ENCODE measurements at regions not wholly inside any gene's neighbourhood (a gene's known extent, or its start where the extent isn't known, plus 50 kb on each side); places are given as distances from the start of the nearest gene placed in this dataset.

DNA sequence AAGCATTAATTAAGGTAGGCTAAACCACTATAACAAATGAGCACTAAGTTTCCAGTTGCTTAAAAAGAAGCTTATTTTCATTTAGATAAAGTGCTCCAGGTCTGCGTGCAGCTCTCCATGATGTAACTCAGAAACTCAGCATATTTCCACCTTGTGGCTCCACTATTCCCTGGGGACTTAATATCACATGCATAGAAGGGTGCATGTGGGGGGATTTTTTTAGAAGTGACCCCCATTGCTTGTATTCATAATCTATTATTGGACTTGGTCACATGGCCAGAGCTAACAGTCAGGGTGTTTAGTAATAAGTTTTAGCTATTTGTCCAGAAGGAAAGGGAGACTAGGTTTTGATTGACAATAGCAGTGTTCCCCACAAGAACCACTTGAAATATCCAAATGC lies 86.8 kb downstream of the TMCO5A start:
- no peak overlapping the region for H3K9ac ChIP-seq (replicated peaks in 1 of 4; ENCODE audit: extremely low read depth in 1 of 4, low read depth in 3 of 4, low read length in 3 of 4)
- H4K91ac ChIP-seq (replicated peaks; ENCODE audit: insufficient read length, low read length): no peak overlapping the region
- ChIA-PET CTCF (ENCODE audit: partially characterized antibody) (interaction anchor here (0.6 to 1.1 kb wide), 2 partner anchors 16 to 29 kb away, joined by 3 read pairs; no protein-coding TSS in a partner anchor), POLR2A (ENCODE audit: partially characterized antibody) (interaction anchor here (1.4 kb wide), 1 partner anchor 231 kb away, joined by 3 read pairs; no protein-coding TSS in a partner anchor)
- H3K23me2 ChIP-seq (ENCODE audit: low read depth, low read length): no peaks in the 10 kb centered on the region
- no peak overlapping the region for H2AFZ ChIP-seq (ENCODE audit: low read length)
- H4K8ac ChIP-seq (ENCODE audit: extremely low read depth, insufficient read depth, low read length): no peak overlapping the region
- no peak overlapping the region for H2BK12ac ChIP-seq (ENCODE audit: low read depth, low read length)
- no peak overlapping the region for H3K23ac ChIP-seq (ENCODE audit: insufficient read length)
- no peak overlapping the region for H3K14ac ChIP-seq (ENCODE audit: insufficient read length)
- H2AK5ac ChIP-seq (ENCODE audit: low read depth, low read length): no peak overlapping the region
- no peak overlapping the region for H3K4me3 ChIP-seq (ENCODE audit: extremely low read depth in 1 of 4, insufficient read depth in 2 of 4, low read depth in 3 of 4, low read length in 4 of 4)
- H2BK15ac ChIP-seq (ENCODE audit: low read length): no peak overlapping the region
- no peak for FAIRE-seq
- no peak overlapping the region for H3K27ac ChIP-seq (ENCODE audit: low read depth, low read length)
- no peak overlapping the region for H3K4me2 ChIP-seq (ENCODE audit: insufficient read depth in 1 of 2, low read depth in 2 of 2, low read length in 2 of 2)
- no peak overlapping the region for H4K5ac ChIP-seq (ENCODE audit: insufficient read length, low read depth, low read length)
- H2BK5ac ChIP-seq (ENCODE audit: low read depth, low read length): no peak overlapping the region
- no peak overlapping the region for H2BK20ac ChIP-seq (ENCODE audit: low read length)
- no peak overlapping the region for H3K4ac ChIP-seq (replicated peaks; ENCODE audit: insufficient read length, low read depth, low read length)
- H3K4me1 ChIP-seq (replicated peaks in 1 of 4; ENCODE audit: control insufficient read depth in 3 of 4, insufficient read depth in 4 of 4, low read length in 3 of 4): no peaks in the 10 kb centered on the region
- H3K36me3 ChIP-seq (ENCODE audit: control insufficient read depth in 2 of 4, insufficient read depth in 4 of 4, low read length in 3 of 4): no peaks in the 10 kb centered on the region
- H2BK120ac ChIP-seq (replicated peaks; ENCODE audit: low read depth, low read length): no peak overlapping the region
- no peak overlapping the region for H3K56ac ChIP-seq (replicated peaks; ENCODE audit: insufficient read length, low read depth, low read length)
- H4K20me1 ChIP-seq (replicated peaks in 1 of 2; ENCODE audit: control insufficient read depth in 1 of 2, insufficient read depth in 2 of 2, low read length in 2 of 2): no peaks in the 10 kb centered on the region
- H3K18ac ChIP-seq (ENCODE audit: extremely low read depth, low read length): no peak overlapping the region
- H3K79me2 ChIP-seq (ENCODE audit: control insufficient read depth in 1 of 2, insufficient read depth in 2 of 2, low read length in 2 of 2): no peaks in the 10 kb centered on the region
- WGBS, 2 experiments (ENCODE audit: extremely low coverage in 1 of 2, insufficient coverage in 1 of 2, insufficient read length in 1 of 2, insufficient replicate concordance in 2 of 2, low coverage in 1 of 2, low lambda C conversion rate in 2 of 2, missing lambda C conversion rate in 1 of 2): 100% methylated on average over 1 of the region's 1 CpG; no CpG with 5 or more reads in 1 of the 2 experiments
- H3K9me3 ChIP-seq (ENCODE audit: insufficient read depth in 2 of 2, low read depth in 1 of 2, low read length in 1 of 2): no peaks in the 10 kb centered on the region; a peak in 1 of 4 replicates
- DNase-seq (ENCODE audit: low read depth in 1 of 2, low spot score in 2 of 2): no peak
- H3K79me1 ChIP-seq (ENCODE audit: low read depth, low read length): no peaks in the 10 kb centered on the region
- no peaks in the 10 kb centered on the region for H3K27me3 ChIP-seq (replicated peaks in 1 of 4; ENCODE audit: control insufficient read depth in 3 of 4, extremely low read depth in 1 of 4, insufficient read depth in 3 of 4, low read length in 3 of 4)
- TF ChIP-seq SP4 (IDR thresholded peaks at IDR 0.05; ENCODE audit: low read length): no peak
